K562 (cell line): ENCODE measurements at regions not wholly inside any gene's neighbourhood (a gene's known extent, or its start where the extent isn't known, plus 50 kb on each side); places are given as distances from the start of the nearest gene placed in this dataset.

Source experiments
- ATAC-seq: fragments of 200-7000 bp; cut with Tn5 transposase; 3 replicates; pipeline ENCODE4 v1.9.1; 2020; ENCODE audit warnings: moderate library complexity
- BruUV-seq: library from RNA; stranded (reverse); fragments of 400-500 nt; replicated peaks from 2 replicates; lab custom pipeline; 2021; lab: Mats Ljungman, UMichigan
- CTCF ChIA-PET: fragments of 300-600 bp; formaldehyde crosslinking; extraction: SDS; loops from one replicate; lab custom pipeline; 2021; ENCODE audit warnings: low intra/inter-chr PET ratio; lab: Yijun Ruan, JAX
- POLR2A ChIA-PET: fragments of 300-600, 350-650 bp; sonication (Branson Sonifier 250); formaldehyde crosslinking; extraction: SDS; loops from one replicate; lab custom pipeline; 2021; ENCODE audit warnings: antibody characterized with exemption, inconsistent platforms; lab: Yijun Ruan, JAX
- DNase-seq, 4 experiments: peaks; one replicate each; pipeline versions ENCODE4 v3.0.0 to v3.0.0-alpha.2; 2011 to 2018; ENCODE audit warnings: low spot score in 3 of 4, mixed read lengths in 3 of 4; ENCODE audit errors: extremely low read depth in 1 of 4
- FAIRE-seq: peaks from 2 replicates; lab custom pipeline; 2011; peaks lifted over from hg19 to GRCh38; lab: Jason Lieb, UNC
- H2AFZ ChIP-seq: 2 replicates; pipeline ENCODE4 v1.6.0; 2011; ENCODE audit warnings: low read depth, low read length, control low read depth, inconsistent platforms
- H3K27ac ChIP-seq: fragments of 200-600 bp; 3 replicates; pipeline ENCODE4 v1.8.0; 2011; ENCODE audit warnings: low read depth, mild to moderate bottlenecking, control low read depth, inconsistent platforms, low read length, moderate library complexity, mixed read lengths; ENCODE audit errors: extremely low read depth
- H3K27me3 ChIP-seq, 2 experiments: fragments of 300-600 bp in 1 of 2; 2 replicates in 1 of 2; 3 replicates in 1 of 2; pipeline versions ENCODE4 v1.6.0 to v1.8.0; 2011; ENCODE audit warnings: inconsistent platforms in 2 of 2, low read length in 2 of 2, mild to moderate bottlenecking in 1 of 2, mixed read lengths in 1 of 2, moderate library complexity in 1 of 2; ENCODE audit not compliant: control insufficient read depth in 2 of 2, insufficient read depth in 2 of 2
- H3K36me3 ChIP-seq: fragments of 300-600 bp; 3 replicates; pipeline ENCODE4 v1.8.0; 2011; ENCODE audit warnings: mild to moderate bottlenecking, low read length, inconsistent platforms; ENCODE audit not compliant: control insufficient read depth, insufficient read depth
- H3K4me1 ChIP-seq, 2 experiments: fragments of 200-600 bp in 1 of 2; replicated peaks in 1 of 2; 2 replicates in 1 of 2; 3 replicates in 1 of 2; pipeline versions ENCODE4 v1.5.1 to v1.8.0; 2011; ENCODE audit warnings: inconsistent platforms in 2 of 2, low read length in 2 of 2, mild to moderate bottlenecking in 1 of 2, mixed read lengths in 1 of 2, moderate library complexity in 1 of 2; ENCODE audit not compliant: control insufficient read depth in 2 of 2, insufficient read depth in 2 of 2
- H3K4me2 ChIP-seq: 2 replicates; pipeline ENCODE4 v1.6.1; 2011; ENCODE audit warnings: low read length, control low read depth, inconsistent platforms, mixed read lengths; ENCODE audit not compliant: insufficient read depth
- H3K4me3 ChIP-seq: fragments of 200-600 bp; sonication (generic), shearing (Covaris generic); 2 replicates; pipeline ENCODE4 v1.5.1; 2016; ENCODE audit warnings: control low read depth, inconsistent platforms
- H3K79me2 ChIP-seq: fragments of 200-600 bp; 3 replicates; pipeline ENCODE4 v1.8.0; 2011; ENCODE audit warnings: low read length, inconsistent platforms; ENCODE audit not compliant: control insufficient read depth, insufficient read depth
- H3K9ac ChIP-seq, 2 experiments: 2 replicates each; pipeline versions ENCODE4 v1.6.0 to v1.6.1; 2011; ENCODE audit warnings: low read depth in 2 of 2, low read length in 2 of 2, control low read depth in 1 of 2, inconsistent platforms in 1 of 2, mild to moderate bottlenecking in 1 of 2, mixed read lengths in 1 of 2; ENCODE audit not compliant: insufficient read depth in 1 of 2
- H3K9me1 ChIP-seq: one replicate; pipeline ENCODE4 v1.6.0; 2011; ENCODE audit warnings: inconsistent platforms, mild to moderate bottlenecking, low read length, moderate library complexity; ENCODE audit not compliant: control insufficient read depth, insufficient read depth
- H3K9me3 ChIP-seq: replicated peaks from 2 replicates; pipeline ENCODE4 v1.5.1; 2011; ENCODE audit warnings: low read depth, low read length, inconsistent platforms; ENCODE audit not compliant: control insufficient read depth, insufficient read depth
- H4K20me1 ChIP-seq: replicated peaks from 2 replicates; pipeline ENCODE4 v1.6.1; 2011; ENCODE audit warnings: low read length, inconsistent platforms, mixed read lengths; ENCODE audit not compliant: control insufficient read depth, insufficient read depth
- ASH1L ChIP-seq: fragments of 450-650 bp; IDR thresholded peaks from 2 replicates; pipeline ENCODE4 v1.6.1; 2018; ENCODE audit warnings: borderline replicate concordance, mild to moderate bottlenecking, low read depth; ENCODE audit not compliant: partially characterized antibody
- EP300 ChIP-seq: IDR thresholded peaks from 2 replicates; pipeline ENCODE4 v1.6.1; 2012; ENCODE audit warnings: low read length, improper control_type of control experiment
- HDGF ChIP-seq: fragments of 450-650 bp; IDR thresholded peaks from 2 replicates; pipeline ENCODE4 v1.6.1; 2016
- KLF1 ChIP-seq: fragments of 450-650 bp; IDR thresholded peaks from 2 replicates; pipeline ENCODE4 v1.6.1; 2016; ENCODE audit warnings: missing genetic modification characterization, missing compliant biosample characterization
- SIX5 ChIP-seq, 2 experiments: IDR thresholded peaks; 2 replicates each; pipeline ENCODE4 v1.6.1; 2011; ENCODE audit warnings: low read length in 2 of 2, borderline replicate concordance in 1 of 2, low read depth in 1 of 2, mild to moderate bottlenecking in 1 of 2, moderate library complexity in 1 of 2; ENCODE audit not compliant: insufficient read depth in 1 of 2
- SMARCA5 ChIP-seq: fragments of 450-650 bp; IDR thresholded peaks from 2 replicates; pipeline ENCODE4 v1.6.1; 2016
- ZNF507 ChIP-seq: conservative IDR thresholded peaks from 2 replicates; pipeline ENCODE4 v1.6.1; 2017; ENCODE audit warnings: missing genetic modification characterization, missing compliant biosample characterization
- WGBS: fragments of 100-300 bp; shearing (Covaris generic); methylation state at CpG from one replicate; pipeline ENCODE4 v1.1.6; 2016; ENCODE audit warnings: low coverage, mixed read lengths; ENCODE audit not compliant: insufficient coverage; ENCODE audit errors: missing lambda C conversion rate; 5-methylcytosine and 5-hydroxymethylcytosine counted together
- in situ Hi-C: fragments of 300-500 bp; cut with MboI; formaldehyde crosslinking; loops from 4 replicates; pipeline ENCODE4 v1.15.0; 2018; ENCODE audit warnings: inconsistent platforms, mixed read lengths
- intact Hi-C: fragments of 100-400 bp; cut with micrococcal nuclease; formaldehyde crosslinking; loops from 2 replicates; pipeline ENCODE4 v1.14.2; 2022
- TF ChIP-seq, protein P1 (sequence below): fragments of 450-650 bp; formaldehyde crosslinking; IDR thresholded peaks from 2 replicates; pipeline ENCODE4 v1.4.0; 2020; ENCODE audit warnings: mild to moderate bottlenecking, moderate library complexity
- TF ChIP-seq, protein P2 (sequence below): fragments of 450-650 bp; IDR thresholded peaks from 2 replicates; pipeline ENCODE4 v1.7.0; 2016; ENCODE audit warnings: borderline replicate concordance
- TF ChIP-seq, protein P3 (sequence below), 2 experiments: fragments of 450-650 bp; formaldehyde crosslinking in 1 of 2; IDR thresholded peaks; 2 replicates each; pipeline versions ENCODE4 v1.4.0 to v1.6.1; 2014 to 2020; ENCODE audit warnings: mild to moderate bottlenecking in 2 of 2, borderline replicate concordance in 1 of 2, low read depth in 1 of 2

DNA sequence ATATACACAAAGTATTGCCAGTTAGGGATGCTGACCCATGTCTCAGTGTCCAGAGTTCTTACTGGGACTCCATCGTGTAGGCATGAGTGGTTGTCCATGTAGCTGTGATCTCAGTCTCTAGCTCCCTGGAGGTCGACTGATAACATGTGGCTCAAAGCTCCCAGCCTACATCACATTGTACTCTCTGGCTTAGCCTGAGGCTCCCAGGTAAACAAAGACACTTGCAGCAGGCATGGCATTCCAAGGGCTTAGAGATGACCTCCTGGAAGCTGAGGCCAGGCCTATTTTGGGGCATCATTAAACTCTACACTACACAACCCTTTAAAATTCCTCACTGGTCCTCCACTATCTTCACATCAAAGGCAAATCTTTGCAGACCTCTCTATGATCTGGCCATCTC lies 100.8 kb upstream of the DOCK1 start:
- Histone ChIP-seq H3K79me2 (no peaks in the 10 kb centered on the region), H3K36me3 (no peaks in the 10 kb centered on the region)
- intact Hi-C loops, result no loop called here
- POLR2A ChIA-PET, result no interaction called here
- BruUV-seq, result no TSS peak
- TF ChIP-seq HDGF, result no peak
- no peak for TF ChIP-seq KLF1 (tag)
- TF ChIP-seq ASH1L, result no peak
- TF ChIP-seq, protein P1, sequence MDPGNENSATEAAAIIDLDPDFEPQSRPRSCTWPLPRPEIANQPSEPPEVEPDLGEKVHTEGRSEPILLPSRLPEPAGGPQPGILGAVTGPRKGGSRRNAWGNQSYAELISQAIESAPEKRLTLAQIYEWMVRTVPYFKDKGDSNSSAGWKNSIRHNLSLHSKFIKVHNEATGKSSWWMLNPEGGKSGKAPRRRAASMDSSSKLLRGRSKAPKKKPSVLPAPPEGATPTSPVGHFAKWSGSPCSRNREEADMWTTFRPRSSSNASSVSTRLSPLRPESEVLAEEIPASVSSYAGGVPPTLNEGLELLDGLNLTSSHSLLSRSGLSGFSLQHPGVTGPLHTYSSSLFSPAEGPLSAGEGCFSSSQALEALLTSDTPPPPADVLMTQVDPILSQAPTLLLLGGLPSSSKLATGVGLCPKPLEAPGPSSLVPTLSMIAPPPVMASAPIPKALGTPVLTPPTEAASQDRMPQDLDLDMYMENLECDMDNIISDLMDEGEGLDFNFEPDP, result no peak
- TF ChIP-seq, protein P2, sequence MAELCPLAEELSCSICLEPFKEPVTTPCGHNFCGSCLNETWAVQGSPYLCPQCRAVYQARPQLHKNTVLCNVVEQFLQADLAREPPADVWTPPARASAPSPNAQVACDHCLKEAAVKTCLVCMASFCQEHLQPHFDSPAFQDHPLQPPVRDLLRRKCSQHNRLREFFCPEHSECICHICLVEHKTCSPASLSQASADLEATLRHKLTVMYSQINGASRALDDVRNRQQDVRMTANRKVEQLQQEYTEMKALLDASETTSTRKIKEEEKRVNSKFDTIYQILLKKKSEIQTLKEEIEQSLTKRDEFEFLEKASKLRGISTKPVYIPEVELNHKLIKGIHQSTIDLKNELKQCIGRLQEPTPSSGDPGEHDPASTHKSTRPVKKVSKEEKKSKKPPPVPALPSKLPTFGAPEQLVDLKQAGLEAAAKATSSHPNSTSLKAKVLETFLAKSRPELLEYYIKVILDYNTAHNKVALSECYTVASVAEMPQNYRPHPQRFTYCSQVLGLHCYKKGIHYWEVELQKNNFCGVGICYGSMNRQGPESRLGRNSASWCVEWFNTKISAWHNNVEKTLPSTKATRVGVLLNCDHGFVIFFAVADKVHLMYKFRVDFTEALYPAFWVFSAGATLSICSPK, result no peak
- no peak for TF ChIP-seq ZNF507
- no peak for TF ChIP-seq EP300
- no peak for TF ChIP-seq SIX5 (IDR thresholded peaks at IDR 0.05; ENCODE audit: borderline replicate concordance in 1 of 2, insufficient read depth in 1 of 2, low read depth in 1 of 2, low read length in 2 of 2)
- no peak for TF ChIP-seq SMARCA5
- TF ChIP-seq, protein P3, sequence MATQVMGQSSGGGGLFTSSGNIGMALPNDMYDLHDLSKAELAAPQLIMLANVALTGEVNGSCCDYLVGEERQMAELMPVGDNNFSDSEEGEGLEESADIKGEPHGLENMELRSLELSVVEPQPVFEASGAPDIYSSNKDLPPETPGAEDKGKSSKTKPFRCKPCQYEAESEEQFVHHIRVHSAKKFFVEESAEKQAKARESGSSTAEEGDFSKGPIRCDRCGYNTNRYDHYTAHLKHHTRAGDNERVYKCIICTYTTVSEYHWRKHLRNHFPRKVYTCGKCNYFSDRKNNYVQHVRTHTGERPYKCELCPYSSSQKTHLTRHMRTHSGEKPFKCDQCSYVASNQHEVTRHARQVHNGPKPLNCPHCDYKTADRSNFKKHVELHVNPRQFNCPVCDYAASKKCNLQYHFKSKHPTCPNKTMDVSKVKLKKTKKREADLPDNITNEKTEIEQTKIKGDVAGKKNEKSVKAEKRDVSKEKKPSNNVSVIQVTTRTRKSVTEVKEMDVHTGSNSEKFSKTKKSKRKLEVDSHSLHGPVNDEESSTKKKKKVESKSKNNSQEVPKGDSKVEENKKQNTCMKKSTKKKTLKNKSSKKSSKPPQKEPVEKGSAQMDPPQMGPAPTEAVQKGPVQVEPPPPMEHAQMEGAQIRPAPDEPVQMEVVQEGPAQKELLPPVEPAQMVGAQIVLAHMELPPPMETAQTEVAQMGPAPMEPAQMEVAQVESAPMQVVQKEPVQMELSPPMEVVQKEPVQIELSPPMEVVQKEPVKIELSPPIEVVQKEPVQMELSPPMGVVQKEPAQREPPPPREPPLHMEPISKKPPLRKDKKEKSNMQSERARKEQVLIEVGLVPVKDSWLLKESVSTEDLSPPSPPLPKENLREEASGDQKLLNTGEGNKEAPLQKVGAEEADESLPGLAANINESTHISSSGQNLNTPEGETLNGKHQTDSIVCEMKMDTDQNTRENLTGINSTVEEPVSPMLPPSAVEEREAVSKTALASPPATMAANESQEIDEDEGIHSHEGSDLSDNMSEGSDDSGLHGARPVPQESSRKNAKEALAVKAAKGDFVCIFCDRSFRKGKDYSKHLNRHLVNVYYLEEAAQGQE (IDR thresholded peaks at IDR 0.05; ENCODE audit: borderline replicate concordance), result no peak
- TF ChIP-seq, protein P3 (CRISPR knock-in tag; IDR thresholded peaks at IDR 0.05; ENCODE audit: low read depth), result no peak
- TF ChIP-seq, all 486 proteins: peak for 0
- Histone ChIP-seq H3K4me2 (no peak overlapping the region), H3K9me3 (no peaks in the 10 kb centered on the region), H4K20me1 (no peaks in the 10 kb centered on the region), H3K4me3 (no peak overlapping the region), H2AFZ (no peak overlapping the region), H3K4me1 (no peaks in the 10 kb centered on the region), H3K27me3 (no peaks in the 10 kb centered on the region), H3K9ac (no peak overlapping the region), H3K9me1 (no peaks in the 10 kb centered on the region), H3K27ac (no peak overlapping the region)
- CTCF ChIA-PET, result no interaction called here
- ATAC-seq, result no peak
- in situ Hi-C loops, result no loop called here
- FAIRE-seq, result no peak
- 0% methylated on average over 2 of the region's 2 CpGs for WGBS
- DNase-seq, result no peak
